HG02852 (cell line): ENCODE measurements at regions not wholly inside any gene's neighbourhood (a gene's known extent, or its start where the extent isn't known, plus 50 kb on each side); places are given as distances from the start of the nearest gene placed in this dataset.
A peak's percentile ranks its signal among the peaks of the same experiment; 100 is the strongest.

Experiments
- ATAC-seq: cut with Tn5 transposase; IDR thresholded peaks from one replicate; pipeline ENCODE4 v1.9.1; 2021; ENCODE audit warnings: mild to moderate bottlenecking, moderate library complexity; ENCODE audit not compliant: unreplicated experiment

DNA sequence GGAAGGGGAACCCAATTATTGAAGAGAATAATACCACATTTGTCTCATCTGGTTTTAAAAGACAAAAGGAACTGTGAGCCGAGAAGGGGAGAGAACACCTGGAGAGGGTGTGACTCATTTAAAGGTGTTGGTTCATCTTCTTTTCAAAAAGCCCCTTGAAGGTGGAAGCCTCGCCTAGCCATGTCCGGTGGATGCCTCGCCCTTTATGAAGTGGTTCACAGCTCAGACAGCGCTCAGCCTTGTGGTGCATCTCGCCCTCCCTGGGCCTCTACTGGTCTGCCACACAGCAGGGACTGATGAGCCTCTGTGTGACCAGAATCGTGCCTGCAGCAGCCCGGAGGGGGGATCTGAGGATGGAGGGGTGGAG, 290.0 kb upstream of the CXCR4 start:
- ATAC-seq, result no peak

DNA sequence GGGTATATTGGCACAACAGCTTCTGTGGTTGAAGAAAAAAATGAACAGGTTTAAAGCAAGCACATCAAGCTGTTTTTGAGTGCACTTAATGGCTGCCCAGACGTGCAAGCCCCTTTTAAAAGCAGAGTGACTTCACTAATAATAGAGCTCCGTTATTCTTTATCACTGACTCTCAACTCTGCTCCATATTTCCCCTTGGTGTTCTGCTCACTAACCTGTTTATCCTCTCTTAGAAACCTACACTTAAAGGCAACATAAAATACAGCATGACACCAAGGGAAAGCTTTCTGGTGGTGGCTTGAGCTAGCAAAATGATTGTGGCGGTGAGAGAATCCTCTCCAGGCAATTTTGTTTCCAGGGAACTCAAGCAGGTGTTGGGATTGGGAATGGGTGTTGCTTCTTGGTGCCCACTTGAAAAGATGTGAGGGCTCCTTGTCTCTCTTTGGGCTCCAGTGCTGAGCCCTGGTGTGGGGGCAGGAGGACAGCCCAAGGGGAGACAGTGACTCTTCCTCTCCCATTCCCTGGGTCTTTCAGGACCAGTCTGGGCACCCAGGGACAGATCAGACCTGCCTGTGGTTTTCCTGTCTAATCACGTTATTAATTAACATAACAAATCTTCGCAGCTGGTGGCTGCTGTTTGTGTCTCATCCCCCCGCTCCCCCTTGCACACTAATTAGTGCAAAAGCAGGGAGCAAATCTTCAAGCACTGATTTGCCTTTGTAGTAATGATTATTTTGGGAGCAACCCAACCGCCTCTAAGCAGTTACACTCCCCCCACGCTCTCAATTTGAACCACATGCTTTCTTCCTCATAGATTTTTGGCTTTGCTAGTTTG, 289.4 kb upstream of the CXCR4 start:
- ATAC-seq, result no peak

DNA sequence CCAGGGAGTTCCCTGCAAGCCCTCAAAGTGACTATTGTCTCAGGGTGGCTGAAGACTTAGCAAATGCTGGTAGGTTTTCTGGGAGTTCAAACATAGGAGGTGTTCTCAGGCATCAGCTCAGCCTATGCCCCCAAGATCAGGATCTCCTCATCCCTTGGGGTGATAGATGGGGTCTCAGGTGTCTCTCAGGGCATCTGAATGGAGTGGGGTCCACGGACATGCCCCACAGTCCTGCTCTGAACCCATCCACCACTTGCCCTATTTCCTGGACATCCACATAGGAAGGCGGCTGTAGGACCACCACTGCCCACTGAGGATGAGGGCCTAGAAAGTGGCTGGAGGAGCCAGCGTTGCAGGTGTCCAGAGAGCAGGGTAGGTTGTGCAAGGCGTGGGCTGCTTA, 287.0 kb upstream of the CXCR4 start:
- no peak for ATAC-seq

DNA sequence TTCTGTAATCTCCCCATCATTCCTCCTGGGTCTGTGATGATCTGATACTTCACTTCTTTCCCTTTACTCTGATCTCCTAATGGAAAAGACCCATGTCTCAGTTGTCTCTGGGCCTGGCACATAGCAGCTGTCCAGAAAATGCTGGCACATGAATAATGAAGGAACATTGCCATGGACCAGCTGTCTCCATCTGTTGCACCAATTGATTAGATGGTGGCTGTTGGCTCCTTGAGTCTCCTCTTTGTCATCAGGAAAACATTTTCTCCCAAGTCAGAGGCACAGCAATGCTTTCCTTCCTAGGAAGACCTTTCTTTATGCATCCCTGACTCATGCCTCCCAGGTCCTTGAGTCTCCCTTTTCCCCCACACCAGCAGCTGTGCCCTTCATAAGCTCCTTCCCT, 286.2 kb upstream of the CXCR4 start:
- ATAC-seq, result no peak

DNA sequence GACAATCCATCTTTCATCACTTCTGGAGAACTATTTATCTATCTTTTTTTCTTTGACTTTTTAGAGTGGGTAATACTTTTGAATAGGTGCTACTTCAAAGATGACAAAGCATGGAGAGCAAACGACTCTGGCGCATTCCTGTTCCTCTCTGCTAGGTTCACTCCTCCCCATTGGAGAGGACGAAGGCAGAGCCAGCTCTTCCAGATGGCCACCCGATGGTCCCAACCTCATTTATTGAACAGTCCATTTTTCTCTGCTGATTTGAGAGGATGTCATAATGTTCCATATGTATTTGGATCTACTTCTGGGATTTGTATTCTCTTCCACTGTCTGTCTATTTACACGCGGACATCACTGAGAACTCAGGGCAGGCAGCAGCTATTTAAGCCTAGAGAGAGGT, 284.3 kb upstream of the CXCR4 start:
- no peak for ATAC-seq

DNA sequence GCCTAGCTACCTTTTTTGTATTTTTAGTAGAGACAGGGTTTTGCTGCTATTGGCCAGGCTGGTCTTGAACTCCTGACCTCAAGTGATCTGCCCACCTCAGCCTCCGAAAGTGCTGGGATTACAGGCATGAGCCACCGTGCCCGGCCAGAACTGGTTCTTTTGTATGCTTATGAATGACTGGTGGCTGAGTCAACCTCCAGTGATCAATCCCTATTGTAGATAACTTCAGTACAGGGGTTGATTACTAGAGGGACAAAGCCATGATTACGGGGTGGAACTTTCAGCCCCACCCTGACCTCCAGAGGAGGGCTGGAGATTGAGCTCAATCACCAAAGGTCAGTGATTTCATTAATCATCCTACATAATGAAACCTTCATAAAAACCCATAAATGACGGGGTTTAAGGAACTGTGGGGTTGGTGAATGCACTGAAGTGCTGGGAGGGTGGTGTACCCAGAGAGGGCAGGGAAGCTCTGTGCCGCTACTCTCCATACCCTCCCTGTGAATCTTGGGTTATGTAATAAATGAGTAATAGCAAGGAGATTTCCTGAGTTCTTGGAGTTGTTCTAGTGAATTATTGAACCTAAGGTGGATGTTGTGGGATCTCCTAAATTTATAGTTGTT, 281.8 kb upstream of the CXCR4 start:
- ATAC-seq, result no peak

DNA sequence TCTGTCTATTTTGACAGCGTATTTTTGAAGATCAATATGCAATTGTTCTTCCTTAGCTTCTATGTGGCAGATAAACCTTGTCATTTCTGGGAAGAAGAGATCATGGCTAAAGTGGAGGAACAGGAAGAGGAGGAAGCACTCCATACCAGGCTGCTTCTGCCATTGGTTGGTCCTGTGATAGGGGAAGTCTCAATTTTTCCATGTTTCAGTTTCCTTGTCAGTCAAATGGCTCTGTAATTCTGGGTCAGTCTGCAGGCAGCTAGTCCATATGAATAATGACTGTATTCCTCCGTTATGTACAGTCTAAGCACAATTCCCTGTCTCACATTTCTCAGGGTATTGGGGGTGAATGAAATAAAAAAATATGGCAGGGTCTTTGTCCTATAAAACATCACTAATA, 277.6 kb upstream of the CXCR4 start:
- ATAC-seq, result no peak

DNA sequence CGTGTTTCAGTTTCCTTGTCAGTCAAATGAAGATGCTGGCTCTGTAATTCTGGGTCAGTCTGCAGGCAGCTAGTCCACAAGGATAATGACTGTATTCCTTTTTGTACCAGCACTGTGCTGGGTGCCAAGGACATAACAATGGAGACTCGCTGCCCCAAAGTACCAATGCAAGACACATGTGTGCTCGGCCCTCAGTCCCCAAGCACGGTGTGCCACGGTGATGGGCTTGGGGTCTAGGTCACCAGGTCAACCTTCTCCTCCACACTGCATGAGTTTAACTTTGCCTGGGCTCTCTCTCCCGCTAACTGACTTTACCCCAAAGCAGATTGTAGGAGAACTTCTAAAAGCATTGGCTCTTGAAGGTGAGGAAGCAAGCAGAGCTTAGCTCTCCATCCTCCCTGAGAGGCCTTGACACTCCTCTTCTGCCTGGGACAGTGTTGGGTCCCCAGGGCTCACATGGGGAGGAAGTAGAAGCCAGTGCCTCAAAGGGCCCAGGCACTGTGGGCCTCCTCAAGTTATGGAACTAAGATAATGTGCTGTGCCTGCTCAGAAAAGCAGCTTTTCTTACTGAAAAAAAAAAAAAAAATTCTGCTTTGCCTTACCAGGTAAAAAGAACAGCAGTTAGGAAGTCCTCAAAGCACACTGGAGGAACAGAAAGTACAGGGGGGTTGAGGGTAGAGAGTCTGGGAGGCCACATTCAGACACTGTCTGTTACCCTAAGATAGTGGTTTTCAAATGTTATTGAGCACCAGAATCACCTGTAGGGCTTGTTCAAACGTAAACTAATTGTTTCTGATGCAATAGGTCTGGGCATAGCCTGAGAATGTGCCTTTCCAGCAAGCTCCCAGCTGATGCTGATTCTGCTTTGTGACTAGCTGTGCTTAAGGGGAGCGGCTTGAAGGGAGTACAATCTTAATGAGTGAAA, 276.4 kb upstream of the CXCR4 start:
- ATAC-seq, result peak; percentile 75

DNA sequence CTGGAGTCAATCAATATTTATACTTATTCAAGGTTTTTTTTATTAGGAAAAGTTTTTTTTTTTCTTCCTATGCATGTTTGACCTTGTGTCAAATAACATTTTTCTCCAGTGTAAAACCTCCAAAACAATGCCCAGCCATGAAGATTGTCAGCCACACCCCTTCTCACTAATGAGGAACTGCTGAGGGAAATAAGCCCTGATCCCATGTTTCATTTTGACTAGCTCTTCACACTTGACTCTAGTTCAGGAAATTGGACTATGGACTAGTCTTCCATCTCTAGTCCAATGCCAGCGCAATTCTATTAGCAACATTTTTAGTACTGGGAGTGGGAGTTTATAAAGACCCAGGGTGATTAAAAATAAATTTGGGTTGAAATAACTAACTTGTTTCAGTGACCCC, 275.6 kb upstream of the CXCR4 start:
- ATAC-seq, result no peak

DNA sequence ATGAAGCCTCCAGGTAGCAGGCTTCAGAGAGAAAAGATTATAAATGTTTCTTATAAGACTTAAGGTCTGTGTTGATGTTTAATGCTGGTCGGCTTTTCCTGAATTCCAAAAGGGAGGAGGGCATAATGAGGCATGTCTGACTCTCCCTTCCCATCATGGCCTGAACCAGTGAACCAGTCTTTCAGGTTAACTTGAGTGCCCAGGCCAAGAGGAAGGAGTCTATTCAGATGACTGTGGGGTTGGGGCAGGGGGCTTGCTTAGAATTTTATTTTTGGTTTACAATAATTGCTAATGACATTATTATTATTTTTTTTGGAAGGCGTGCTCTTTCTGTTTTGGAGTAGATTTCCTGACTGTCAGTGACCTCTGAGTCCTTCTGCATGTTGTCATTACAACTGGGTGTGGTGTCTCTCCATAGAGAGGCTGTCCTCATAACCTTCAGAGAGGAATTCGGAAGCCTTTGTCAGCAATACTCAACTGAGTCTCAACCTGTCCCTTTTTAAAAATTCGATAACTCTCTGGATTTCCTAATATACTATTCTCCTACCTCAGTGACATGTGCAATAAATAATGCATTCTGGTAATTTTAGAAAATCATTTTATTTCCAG, 275.1 kb upstream of the CXCR4 start:
- no peak for ATAC-seq

DNA sequence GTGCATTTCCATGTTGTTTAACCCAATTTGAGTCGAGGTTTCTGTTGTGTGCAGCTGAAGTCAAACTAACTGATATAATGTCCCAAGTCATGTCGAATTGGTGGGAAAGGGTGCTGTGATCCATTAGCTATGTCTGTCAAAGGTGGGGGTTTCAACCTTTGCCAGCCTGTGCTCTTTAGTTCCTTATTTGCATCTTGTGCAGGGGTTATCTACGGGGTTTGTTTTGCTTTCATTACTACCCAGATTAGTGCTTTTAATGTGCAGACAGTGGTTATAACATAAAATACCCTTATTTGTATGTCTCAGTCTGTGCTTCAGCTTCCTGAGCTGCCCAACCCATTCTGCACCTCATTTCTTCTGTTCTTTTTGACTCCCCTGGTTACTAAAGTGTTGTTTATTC, 271.9 kb upstream of the CXCR4 start:
- ATAC-seq, result peak; percentile 71

DNA sequence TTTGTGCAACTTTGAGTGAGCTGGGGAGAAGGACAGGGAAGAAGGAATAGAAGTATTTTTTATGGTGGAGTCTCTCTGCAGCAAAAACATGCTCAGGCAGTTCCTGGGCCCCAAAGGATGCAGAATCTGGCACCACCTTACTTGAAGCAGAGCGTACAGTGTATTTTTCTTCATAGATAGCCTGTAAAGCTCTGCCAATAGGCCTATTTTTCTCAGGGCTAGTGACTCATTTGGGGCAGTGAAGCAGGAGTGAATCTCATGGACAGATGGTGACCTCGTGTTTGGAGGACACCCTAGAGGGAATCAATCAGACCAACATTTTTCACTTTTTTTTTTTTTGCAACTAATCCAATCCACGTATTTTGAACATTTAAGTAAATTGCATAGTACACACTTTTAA, 268.1 kb upstream of the CXCR4 start:
- no peak for ATAC-seq

DNA sequence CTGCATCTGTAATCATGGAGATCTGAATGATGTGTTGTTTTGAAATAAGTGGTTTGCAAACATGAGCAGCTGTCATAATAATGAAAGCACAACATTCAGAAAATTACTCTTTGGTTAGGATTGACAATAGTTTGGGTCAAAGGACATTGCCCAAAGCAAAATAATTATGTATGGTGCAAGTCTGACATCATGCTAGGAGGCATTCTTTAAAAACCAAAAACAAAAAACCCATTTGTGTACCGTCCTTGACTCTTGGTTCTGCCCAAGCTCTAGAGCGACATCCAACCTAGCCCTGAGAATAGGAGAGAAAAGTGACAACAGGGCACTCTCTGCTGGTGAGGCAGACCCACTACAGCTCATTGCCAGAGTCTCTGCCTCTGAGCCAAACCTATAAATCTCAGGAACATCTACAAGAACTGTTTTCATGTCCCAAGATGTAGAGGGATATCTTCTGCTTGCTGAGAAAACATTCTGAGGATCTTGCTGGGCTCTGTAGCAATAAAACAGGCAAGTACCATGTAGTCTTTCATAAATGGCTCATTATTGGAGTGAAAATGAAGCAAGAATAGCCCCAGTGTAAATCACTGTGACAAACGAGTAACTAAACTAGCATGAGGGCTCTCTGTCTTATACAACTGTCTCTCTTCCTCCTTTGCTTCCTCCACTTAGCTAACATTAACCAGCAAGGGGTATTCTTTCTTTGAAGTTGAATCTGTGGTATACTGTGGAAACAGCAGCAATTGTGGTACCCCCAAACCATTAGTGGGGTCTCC, 266.8 kb upstream of the CXCR4 start:
- peak; percentile 36 for ATAC-seq

DNA sequence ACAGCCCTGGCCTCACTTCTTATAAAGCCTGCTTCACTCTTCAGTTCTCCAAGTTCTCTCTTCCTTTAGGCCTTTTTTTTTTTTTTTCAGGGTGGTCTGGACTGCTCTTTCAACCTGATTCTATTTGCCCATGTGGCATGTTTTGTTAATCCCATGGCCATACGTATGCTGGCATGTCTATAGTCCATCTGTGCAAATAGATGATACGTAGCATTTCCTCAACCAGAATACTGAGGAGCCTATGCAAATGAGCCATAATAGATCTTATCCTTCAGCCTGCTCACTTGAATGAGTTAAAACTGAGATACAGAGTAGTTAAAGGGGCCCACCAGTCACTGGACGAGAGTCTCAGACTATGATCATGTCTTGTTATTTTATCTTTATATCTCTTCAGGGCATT, 265.2 kb upstream of the CXCR4 start:
- no peak for ATAC-seq

DNA sequence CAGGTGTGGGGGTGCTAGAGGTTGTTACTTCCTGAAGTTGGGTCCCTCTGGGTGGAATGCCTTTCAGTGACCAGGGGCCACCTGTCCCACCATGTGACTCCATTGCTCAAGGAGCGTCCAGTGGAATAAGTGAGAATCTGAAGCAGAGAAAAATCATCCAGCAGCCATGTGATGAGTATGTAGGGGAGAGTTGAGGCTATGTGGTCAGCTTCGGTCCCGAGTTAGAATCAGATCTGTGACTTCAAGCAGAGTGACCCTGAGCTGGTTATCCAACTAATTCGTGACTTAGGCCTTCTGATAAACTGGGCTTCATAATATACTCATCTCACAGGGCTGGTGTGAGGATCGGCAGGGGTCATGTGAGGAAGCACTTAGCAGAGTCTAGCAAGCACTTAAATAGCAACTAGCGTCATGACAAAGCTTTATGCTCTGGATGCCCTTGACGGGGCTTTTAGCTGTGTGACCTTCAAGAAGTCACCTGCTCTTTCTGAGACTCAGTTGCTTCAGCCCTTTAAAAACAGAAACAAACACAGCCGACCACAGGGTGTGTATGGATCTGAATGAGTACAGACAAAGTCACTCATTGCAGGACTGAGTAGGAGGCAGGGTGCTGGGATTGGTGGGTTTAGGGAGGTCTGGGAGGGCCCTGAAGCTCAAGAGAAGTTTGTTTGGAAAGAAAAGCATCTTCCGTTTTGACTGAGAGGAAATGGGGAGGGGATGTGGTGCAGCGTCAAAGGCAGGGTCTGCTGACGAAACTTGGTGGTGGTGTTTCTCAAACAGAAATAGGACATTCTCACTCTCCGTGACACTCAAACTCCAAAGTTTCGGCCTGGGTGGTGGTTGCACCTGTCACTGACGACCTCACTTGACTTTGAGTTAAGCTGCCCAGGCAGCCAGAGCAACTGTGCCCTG, 264.0 kb upstream of the CXCR4 start:
- peak; percentile 84 for ATAC-seq

DNA sequence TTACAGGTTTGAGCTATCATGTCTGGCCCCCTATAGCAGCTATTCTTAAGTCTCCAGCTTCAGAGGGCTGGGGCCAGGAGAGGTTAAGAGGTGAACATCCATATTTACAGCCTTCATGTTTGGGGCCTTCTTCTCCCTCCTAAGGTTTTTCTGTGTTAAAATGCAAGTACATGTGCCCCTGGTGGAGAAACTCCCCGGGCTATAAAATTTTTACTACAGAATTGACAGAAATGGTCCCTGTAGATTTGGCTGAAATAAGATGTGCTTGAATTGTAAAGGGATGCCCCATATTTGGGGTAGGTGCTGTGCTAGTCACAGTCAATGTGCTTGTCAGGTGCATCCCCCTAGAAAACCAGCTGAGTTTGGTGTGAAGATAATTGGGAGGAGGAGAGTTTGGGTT, 263.3 kb upstream of the CXCR4 start:
- ATAC-seq, result no peak

DNA sequence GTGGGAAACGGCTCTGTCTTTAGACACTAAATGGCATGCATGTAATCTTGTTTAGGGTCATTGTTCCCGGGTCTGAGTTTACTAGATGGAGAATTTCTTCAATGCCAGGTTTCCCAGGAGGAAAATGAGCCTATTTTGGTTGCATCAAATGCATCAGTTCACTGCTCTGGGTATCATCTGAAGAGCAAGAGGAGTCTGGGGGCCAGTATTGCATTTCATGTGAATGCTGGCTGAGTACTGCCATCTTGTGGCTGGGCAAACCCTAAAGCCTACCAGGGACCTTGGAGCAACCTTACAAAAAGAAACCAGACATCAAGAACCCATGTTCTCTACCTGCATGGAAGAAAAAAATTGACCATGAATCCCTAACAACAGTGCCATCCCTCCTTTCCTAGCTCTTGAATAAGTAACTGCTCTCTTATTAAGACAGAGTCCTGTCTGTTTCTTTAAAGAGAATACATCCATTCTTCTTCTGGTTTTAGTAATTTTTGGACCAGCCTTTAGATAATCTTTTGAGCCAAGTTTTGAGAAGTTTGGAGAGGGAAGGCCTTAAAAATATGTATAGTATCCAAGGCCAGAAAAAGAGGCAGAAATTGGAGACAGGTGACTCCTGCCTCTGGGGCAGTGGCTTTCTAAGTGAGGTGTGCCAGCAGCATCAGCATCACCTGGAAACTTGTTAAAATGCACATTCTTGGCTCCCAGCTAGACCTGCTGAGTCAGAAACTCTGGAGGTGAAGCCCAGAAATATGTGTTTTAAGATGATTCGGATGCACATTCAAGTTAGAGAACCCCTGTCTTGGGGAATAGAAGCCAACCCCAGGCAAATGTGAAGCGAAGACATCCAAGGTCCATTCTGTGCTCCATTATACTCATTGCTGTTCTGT, 261.0 kb upstream of the CXCR4 start:
- ATAC-seq, result no peak
